Neural progenitor cell (in vitro differentiated cells): ENCODE measurements at regions not wholly inside any gene's neighbourhood (a gene's known extent, or its start where the extent isn't known, plus 50 kb on each side); places are given as distances from the start of the nearest gene placed in this dataset.

Source experiments
- EZH2 ChIP-seq: fragments of 200-600 bp; sonication (generic); IDR thresholded peaks from 2 replicates; pipeline ENCODE4 v1.6.1; 2017; ENCODE audit warnings: antibody characterized with exemption, mild to moderate bottlenecking, moderate library complexity
- EZH2phosphoT487 ChIP-seq: fragments of 200-600 bp; sonication (generic); IDR thresholded peaks from 2 replicates; pipeline ENCODE4 v1.6.1; 2017; ENCODE audit warnings: antibody characterized with exemption
- TF ChIP-seq, protein P1 (sequence below): fragments of 200-600 bp; sonication (generic); IDR thresholded peaks from 2 replicates; pipeline ENCODE4 v1.5.1; 2017; ENCODE audit warnings: antibody characterized with exemption, mild to moderate bottlenecking

DNA sequence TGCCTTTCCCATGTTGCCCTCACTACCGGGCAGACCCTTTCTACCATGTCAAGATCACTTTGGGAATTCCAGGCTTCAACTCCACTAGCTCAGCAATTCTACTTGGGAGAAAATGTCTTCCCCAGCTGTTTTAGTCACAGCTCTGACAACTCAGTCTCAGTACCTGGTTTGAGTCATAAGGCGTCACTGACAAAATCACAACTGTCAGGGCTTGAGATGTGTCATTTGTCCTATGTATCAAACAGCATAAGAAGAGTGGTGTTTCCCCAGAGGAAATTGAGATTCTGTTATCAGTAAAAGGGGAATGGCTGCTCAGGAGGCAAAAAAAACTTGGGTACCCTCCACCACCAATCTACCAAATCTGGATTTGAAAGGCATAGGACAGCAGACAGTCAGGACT is 594.9 kb upstream of the SUCLG2 start:
- TF ChIP-seq, protein P1, sequence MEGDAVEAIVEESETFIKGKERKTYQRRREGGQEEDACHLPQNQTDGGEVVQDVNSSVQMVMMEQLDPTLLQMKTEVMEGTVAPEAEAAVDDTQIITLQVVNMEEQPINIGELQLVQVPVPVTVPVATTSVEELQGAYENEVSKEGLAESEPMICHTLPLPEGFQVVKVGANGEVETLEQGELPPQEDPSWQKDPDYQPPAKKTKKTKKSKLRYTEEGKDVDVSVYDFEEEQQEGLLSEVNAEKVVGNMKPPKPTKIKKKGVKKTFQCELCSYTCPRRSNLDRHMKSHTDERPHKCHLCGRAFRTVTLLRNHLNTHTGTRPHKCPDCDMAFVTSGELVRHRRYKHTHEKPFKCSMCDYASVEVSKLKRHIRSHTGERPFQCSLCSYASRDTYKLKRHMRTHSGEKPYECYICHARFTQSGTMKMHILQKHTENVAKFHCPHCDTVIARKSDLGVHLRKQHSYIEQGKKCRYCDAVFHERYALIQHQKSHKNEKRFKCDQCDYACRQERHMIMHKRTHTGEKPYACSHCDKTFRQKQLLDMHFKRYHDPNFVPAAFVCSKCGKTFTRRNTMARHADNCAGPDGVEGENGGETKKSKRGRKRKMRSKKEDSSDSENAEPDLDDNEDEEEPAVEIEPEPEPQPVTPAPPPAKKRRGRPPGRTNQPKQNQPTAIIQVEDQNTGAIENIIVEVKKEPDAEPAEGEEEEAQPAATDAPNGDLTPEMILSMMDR, result no peak
- TF ChIP-seq EZH2 (no peak), EZH2phosphoT487 (no peak)
